Activated CD4-positive, alpha-beta T cell treated with anti-CD3 and anti-CD28 coated beads, Interleukin-2, amount 50 U/mL, for 24 hours (primary cell): ENCODE measurements at regions not wholly inside any gene's neighbourhood (a gene's known extent, or its start where the extent isn't known, plus 50 kb on each side); places are given as distances from the start of the nearest gene placed in this dataset.
"Not testable (repeated sequence)": the region's sequence is repeated elsewhere in the genome, so short reads cannot be mapped to it uniquely, and the experiment has no call there.

ENCODE experiments used
- DNase-seq, 2 donors: peaks; one replicate each; pipeline ENCODE4 v3.0.0-alpha.2; 2020; ENCODE audit warnings: low read depth in 1 of 2, low spot score in 1 of 2

- not testable (repeated sequence) for DNase-seq
Observed at GRCh38 chr2:87631402-87631801, 116.5 kb upstream of the PLGLB2 start.

DNA sequence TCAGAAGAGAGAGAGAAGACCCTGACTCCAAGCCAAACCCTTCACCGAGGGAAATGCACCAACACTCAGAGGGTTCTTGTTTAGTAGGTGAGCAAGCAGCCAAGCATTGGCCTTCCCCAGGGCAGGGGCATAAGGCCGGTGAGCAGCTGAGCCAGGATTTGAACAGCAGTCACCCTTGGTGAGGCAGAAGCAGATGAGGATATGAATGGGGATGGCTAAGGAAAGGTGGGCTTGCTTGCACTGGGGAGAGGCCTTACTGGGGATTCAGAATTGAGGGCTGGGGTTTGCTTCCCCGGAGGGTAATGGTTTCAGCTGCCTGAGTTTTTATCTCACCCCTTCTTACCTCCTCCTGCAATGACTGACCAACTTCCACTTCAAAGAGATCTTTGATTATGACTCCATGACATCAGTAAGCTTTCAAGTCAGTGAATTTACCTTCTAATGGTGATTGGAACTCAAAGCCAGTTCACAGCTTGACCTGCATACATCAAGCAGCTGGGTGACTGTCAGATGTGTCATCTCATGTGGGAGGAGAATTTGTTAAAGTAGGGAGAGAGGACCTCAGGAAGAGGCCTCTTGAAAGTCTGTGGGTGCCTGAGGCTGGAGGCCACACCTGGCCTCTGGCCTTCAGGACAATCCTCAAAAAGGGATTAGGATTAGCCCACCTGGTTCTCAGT lies 114.5 kb upstream of the PLGLB2 start:
- DNase-seq: not testable (repeated sequence)

- not testable (repeated sequence) for DNase-seq
Observed at GRCh38 chr2:87634106-87634505, 113.8 kb upstream of the PLGLB2 start.

DNA sequence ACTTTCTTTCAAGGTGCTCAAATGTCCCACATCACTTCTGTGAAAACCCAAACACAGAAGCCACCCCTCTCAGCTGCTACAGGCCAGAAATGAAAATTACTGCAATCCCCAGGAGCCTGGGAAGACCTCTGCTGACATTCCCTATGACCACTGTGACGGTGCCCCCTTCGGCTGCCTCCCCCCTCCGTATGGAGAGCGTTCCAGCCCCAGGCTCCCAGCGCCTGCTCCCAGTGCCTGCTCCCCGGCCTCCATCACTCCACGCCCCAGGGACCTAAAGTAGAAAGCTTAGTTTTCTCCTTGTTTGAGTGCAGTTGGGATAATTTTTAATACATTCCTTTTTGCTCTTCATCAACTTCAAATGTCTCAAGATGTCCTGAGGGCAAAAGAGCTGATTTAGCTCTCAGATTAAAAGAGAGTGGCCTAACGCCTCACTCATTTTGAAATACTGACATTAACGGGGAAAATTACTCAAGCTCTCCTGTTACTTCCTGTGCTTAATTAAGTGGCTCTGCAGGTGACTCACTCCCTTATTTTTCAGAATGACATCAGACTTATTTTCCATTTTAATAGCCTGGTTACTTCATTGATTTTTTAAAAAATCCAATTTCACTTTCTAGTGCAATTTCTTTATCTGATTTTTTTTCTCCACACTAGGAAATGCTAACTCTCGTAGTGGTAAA lies 112.8 kb upstream of the PLGLB2 start:
- not testable (repeated sequence) for DNase-seq

DNA sequence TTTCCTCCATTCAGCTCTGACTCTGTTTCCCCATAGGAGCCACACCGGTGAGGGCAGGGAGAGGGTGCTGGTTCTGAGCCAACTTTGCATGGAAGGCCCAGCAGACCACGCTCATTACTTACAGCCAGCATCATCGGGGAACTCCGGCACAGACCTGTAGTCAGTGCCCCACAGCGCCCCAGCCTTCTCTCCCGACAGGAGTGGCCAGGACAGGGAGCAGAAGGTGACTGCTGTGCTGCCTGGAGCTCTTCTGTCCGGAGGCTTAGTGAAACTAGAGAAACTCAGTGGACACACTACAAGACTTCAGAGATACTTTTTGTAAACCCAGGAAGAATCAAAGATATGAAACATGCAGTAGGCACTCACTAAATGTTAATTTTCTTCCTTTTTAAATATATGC lies 111.6 kb upstream of the PLGLB2 start:
- DNase-seq: not testable (repeated sequence)

DNA sequence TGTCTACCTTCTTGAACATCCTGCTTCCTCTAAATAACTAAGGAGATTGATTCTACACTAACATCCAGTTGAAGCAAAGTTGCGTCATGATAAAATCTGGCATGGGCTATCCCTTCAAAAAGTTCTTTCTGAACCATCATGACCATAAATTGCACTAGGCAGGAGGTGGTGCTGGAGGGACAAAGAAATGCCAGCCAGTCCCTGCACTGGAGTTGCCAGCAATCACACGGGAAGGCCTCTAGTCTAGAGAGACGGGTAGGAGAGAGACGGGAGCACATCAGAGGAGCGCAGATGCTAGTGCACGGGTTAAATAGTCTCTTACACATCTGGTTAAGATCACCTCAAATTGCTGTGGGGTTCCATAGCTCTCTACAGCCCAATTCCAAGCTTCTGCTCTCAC lies 111.2 kb upstream of the PLGLB2 start:
- not testable (repeated sequence) for DNase-seq

DNA sequence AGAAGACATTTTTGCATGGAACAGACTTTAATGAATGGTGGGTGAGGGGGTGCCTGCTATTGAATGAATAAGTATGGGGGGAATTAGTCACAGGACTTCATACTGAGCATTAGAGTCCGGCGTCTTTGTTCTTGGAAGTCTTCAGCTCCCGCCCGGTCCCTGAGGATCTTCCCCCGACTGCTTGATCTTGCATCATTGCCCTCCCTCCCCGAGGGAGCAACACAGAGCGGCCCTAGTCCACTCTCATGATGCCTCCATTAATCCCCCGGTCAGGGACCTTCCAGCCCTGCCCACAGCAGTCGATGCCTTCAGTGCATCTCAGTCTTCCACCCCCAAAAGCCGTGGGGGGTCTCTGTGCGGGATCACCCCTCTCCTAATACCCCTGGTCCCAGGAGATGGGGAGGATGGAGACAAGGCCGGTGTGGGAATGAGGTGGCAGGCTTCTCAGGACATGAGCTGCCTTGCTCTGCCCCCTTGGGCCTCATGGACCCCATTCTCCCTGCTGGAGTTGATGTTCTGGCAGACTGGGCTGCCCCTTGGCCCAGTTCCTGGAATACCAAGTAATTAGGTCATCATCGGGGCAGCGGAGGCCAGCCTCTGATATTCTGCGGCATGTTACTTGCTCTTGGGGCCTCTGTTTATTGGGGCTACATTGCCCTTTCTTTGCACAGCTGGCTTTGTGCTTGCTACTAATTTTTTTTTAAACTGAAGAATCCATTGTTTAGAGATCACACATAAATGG lies 110.5 kb upstream of the PLGLB2 start:
- not testable (repeated sequence) for DNase-seq

DNA sequence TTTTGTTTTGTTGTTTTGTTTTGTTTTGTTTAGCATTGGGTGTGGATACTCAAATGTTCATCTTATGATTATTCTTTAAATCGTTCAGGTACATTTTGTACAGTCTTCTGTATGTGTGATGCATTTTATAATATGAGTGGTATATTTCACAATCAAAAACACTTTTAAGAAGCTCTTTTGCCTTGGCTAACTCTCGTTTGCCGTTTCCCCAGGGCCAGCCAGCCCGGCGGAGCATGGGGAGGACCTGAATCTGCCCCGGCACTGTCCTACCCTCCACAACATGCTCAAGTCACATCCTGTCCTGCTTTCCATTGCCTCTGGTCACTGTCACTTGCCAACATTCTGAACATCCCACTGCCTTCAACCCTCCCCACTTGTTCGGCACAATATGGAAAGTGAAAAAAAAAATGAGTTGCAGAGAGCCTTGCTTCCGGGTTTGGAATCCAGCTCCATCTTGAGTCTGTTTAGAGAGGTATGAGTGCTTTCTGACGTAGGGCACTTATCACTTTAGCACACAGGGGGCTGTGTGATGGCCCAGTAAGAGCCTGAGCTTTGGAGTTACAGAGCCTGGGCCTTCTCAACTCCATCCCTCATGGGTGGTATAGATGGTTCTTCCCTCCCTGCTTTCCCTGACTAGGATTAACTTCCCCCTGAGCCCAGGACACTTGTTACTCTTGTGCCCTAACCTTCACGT lies 109.6 kb upstream of the PLGLB2 start:
- DNase-seq: not testable (repeated sequence)

DNA sequence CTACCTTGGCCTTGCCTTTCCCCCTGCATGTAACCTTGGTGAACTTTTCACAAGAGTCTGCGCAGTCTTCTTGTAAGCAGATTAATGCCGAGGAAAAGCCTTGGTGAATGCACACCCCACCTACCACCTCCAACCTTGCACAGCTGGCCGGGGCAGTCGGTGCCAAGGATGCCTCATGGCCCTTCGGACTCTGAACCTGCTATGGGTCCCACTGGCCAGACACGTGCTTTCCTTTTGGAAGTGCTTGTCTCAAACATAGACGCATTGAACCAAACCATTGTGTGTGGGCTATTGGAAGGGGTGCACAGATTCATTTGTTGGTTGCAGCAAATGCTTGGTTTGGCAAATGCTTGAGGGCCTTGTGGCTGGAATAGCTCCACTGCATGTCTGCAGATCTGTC lies 109.0 kb upstream of the PLGLB2 start:
- DNase-seq: not testable (repeated sequence)

DNA sequence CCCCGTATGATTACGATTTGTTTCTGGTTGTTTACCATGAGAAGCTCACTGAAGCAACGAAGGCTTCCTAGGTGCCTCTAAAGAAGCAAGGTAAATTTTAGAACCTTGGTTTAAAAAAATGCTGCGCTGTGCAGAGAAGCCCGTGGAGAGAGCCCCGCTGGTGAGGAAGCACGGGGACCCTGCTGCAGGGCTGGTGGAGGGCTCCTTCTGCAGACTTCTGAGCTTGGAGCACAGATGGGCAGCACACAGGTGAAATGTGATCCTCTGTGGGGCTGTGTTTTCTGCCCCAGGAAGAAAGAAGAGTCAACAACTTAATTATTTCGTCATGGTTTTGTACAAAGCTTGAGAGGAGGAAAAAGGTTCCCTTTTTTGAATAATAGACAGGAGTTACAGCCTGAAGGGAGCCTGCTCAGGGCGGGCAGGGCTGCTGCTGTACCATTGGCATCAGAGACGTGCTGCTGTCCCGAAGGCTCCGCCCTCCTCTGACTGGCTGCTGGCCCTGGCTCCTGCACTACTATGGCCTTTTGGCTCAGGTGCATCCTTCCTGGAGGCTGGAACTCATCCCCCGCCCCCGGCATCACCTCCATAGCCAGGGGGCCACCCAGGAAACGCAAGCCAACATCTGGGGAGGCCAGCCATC lies 108.0 kb upstream of the PLGLB2 start:
- DNase-seq: not testable (repeated sequence)

- not testable (repeated sequence) for DNase-seq
Observed at GRCh38 chr2:87640961-87641563, 106.8 kb upstream of the PLGLB2 start.

DNA sequence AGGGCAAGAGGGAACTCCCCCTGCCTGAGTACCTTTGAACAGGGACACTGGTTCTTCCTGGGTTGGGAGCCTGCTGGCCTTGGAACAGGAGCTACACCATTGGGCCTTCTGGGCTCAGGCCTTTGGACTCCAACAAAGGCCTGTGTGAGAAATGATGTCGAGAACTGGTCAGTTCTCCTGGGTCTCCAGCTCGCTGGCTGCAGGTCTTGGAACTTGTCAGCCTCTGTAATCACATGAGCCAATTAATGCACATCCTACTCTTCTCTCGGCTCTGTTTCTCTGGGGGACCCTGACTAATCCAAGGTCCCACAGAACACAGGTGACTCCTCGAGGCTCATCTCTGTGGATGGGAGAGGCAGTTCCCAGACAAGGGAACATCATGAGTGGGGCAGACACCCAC lies 104.7 kb upstream of the PLGLB2 start:
- not testable (repeated sequence) for DNase-seq

GRCh38 chr2:87647737-87648498 lies 100.0 kb upstream of the PLGLB2 start:
- DNase-seq: not testable (repeated sequence)

GRCh38 chr2:87648815-87649214 lies 99.1 kb upstream of the PLGLB2 start:
- DNase-seq: not testable (repeated sequence)

DNA sequence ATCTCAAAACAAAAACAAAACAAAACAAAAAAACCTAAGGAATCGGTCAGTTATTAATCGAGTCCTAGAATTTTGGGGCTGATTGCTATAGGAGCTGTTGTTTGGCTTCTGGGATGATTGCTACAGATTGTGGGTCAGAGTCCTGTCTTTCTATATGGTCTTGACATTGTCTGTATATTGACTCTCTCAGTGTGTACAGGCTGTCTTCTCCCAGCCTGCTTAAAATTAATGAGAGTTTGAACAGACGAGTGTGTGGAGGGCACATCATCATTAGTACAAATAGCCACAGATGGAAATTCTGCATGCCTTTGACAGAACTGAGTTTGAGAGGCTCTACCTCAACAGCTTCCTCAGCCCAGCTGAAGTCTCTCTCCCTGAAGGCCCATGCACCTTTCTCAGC lies 98.0 kb upstream of the PLGLB2 start:
- not testable (repeated sequence) for DNase-seq

DNA sequence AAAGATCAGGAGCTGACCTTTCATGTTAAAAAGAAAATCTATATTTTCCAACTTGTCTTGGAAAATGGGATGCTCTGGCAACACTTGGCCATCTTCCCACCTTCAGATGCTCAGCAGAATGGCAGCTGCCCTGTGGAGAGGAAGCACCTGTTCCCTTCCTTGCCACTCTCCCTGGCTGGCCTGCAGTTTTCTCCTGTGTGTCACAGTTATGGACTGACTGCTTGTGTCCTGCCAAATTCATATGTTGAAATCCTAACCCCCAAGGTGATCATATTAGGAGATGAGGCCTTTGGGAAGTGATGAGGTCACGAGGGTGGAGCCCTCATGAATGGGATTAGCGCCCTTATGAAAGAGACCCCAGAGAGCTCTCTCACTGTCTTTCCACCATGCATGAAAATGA lies 97.0 kb upstream of the PLGLB2 start:
- not testable (repeated sequence) for DNase-seq

- DNase-seq: not testable (repeated sequence)
Observed at GRCh38 chr2:87651589-87651988, 96.3 kb upstream of the PLGLB2 start.

DNA sequence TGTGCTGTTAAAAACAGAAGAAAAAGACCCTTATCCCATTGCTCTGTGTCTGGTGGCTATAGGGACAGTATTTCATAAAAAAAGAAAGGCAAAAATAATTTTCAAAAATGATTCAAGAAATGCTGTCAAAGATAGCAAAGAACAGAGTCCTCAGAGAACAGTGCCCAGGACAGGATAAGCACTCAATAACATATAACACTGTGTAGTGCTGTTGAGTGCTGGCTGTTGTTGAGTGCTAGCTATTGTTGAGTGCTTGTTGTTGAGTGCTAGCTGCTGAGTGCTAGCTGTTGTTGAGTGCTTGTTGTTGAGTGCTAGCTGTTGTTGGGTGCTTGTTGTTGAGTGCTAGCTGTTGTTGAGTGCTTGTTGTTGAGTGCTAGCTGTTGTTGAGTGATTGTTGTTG lies 94.5 kb upstream of the PLGLB2 start:
- not testable (repeated sequence) for DNase-seq

GRCh38 chr2:87654136-87654814 lies 93.6 kb upstream of the PLGLB2 start:
- not testable (repeated sequence) for DNase-seq
